GM21576 (cell line): ENCODE measurements at regions not wholly inside any gene's neighbourhood (a gene's known extent, or its start where the extent isn't known, plus 50 kb on each side); places are given as distances from the start of the nearest gene placed in this dataset.

Experiments
- ATAC-seq: cut with Tn5 transposase; IDR thresholded peaks from one replicate; pipeline ENCODE4 v1.9.1; 2021; ENCODE audit warnings: mild to moderate bottlenecking, moderate library complexity; ENCODE audit not compliant: unreplicated experiment

- ATAC-seq: no peak
Measured at GRCh38 chr20:50399555-50399916, 110.6 kb upstream of the PTPN1 start.

GRCh38 chr20:50399917-50400704 lies 110.1 kb upstream of the PTPN1 start:
- ATAC-seq: no peak

- no peak for ATAC-seq
Measured at GRCh38 chr20:50400705-50401586, 109.2 kb upstream of the PTPN1 start.

- ATAC-seq: no peak
Measured at GRCh38 chr20:50401587-50402418, 108.4 kb upstream of the PTPN1 start.

- ATAC-seq: no peak
Measured at GRCh38 chr20:50403565-50404418, 106.4 kb upstream of the PTPN1 start.

DNA sequence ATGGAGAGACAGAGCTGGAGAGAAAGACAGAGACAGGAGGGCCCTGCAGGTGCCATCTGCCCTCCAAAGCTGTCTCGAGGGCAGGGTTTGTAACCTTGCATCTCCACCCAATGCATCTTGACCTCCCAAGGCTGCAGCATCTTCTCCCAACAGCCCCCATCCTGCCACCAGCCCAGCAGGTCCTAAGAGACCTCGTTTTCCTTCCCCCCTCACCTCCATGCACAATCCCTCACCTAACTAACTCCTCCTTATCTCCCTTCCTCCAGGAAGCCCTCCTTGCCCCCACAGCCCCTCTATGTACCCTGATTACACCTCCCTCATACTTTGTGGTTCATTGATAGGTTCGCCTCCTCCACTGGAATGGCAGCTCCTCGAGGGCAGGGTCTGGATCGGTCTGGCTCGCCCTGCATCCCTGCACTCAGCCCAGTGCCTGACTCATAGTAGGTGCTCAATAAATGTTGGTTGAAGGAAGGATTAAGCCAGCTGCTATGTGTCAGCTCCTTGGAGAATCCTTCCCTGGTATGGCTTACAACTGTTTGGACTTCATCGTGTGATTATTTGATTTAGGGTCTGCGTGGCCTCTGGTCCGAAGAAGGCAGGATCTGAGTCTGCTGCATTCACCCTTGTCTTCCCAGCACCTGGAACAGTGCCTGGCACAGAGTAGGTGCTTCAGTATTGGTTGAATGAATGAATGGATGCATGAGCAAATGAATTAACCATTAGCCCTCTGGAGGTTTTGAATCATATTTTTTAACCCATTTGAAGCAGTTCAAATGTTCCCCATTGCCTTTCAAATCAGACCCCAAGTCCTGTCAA lies 105.6 kb upstream of the PTPN1 start:
- no peak for ATAC-seq

GRCh38 chr20:50405235-50405914 lies 104.8 kb upstream of the PTPN1 start:
- no peak for ATAC-seq

DNA sequence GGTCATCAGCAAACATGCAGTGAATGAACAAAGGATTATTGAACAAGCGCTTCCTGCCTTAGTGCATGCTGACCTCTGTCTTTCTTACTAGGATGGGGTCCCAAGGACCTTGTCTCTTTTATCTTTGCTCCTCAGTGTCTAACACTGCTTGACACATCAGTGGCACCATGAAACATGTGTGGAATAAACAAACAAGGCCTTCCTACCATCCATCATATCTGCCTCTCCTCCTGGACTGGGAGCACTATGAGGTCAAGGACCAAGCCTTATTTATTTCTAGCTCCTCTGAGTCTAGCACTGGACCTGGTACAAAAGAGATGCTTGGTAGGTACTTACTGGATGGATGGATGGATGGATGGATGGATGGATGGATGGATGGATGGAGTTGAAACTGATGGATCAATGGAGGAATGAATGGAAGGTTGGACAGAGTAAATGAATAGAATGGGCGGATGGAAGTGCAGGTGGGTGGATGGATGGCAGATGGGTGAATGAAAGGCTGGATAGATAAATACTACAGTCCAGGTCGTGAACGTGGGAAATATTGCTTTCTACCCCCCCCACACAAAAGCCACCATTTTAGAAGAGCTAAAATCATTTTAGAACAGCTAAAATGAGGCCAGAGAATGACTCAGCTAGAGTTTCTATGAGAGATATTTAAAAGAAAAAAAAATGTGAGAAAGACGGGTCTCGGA lies 104.1 kb upstream of the PTPN1 start:
- ATAC-seq: no peak

- no peak for ATAC-seq
Measured at GRCh38 chr20:50406610-50407136, 103.5 kb upstream of the PTPN1 start.

- no peak for ATAC-seq
Measured at GRCh38 chr20:50408526-50409364, 101.4 kb upstream of the PTPN1 start.

- no peak for ATAC-seq
Measured at GRCh38 chr20:50409495-50409894, 100.7 kb upstream of the PTPN1 start.

- no peak for ATAC-seq
Measured at GRCh38 chr20:50410343-50410742, 99.8 kb upstream of the PTPN1 start.

DNA sequence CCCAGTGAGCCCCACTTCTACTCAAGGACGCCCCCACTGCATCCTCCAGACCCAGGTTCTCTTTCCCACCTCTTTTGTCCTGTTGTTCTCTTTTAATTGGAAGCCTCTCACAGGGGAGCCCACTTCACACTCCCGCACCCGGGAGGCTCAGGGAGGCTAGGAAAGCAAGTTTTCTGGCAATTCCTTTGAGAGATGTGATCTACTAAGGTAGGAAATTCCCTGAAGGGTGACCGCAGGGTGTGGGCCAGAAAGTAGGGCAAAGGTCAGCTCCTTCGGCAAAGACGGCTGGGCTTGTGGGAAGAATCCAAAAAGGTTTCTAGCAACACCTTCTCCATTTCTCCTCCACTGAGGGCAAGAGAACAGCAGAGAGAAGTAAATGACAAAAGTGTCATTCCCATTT lies 98.1 kb upstream of the PTPN1 start:
- ATAC-seq: no peak

DNA sequence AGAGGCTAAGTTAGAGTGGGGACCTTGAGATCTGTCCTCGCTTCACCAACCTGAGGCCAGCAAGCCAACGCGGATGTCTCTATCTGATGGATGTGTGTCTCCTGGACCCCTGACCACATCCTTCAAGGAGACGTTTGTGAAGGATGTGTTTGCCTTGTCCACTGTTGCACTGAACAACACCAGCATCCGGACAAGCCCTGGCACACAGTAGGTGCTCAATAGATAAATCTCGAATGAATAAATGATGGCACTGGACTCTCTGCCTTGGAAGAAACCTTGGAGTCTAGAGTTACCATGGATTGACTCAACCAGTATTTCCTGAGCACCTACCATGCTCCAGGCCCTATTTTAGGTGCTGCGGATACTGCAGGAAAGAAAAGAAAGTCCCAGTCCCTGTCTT lies 97.7 kb upstream of the PTPN1 start:
- no peak for ATAC-seq

DNA sequence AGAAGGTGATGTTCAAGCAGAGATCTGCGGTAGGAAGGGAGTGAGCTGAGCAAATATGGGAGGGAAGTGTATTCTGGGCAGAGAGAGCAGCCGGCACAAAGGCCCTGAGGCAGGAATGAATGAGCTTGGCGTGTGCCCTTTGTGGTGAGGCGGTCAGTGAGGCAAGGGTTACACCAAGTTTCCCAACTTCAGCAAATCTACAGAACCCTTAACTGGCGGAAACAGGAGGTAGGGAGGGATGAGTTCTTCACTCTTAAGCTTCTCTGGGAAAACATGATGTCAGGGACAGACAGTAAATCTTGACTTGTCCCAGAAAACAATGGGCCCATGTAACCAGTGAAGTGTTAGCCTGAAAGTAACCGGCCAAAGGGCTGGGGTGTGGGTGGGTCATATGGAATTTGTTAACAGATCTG lies 97.1 kb upstream of the PTPN1 start:
- ATAC-seq: no peak

DNA sequence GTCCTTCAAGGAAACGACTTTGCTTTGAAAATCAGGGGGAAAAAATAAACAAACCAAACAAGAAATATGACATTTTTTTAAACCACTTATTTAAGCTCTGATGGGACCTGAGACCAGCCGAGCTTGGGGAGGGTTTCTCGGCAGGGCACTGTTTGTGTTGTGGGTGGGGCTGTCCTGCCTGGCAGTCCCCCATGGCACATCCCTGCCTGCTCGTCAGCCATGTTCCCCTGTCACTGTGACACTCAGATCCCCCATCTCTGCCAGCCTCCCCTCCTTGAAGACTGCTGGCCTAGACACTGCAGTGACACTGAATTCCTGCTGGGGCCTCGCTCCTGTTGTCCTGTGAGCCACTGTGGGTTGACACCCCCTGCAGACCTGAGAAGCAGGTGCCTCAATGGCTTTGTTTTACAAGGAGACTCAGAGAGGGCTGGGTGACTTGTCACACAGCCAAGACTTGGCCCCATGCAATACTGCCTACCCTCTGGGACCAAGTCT lies 95.1 kb upstream of the PTPN1 start:
- ATAC-seq: no peak
